Lower leg skin (tissue), 3 donors: ENCODE measurements at regions not wholly inside any gene's neighbourhood (a gene's known extent, or its start where the extent isn't known, plus 50 kb on each side); places are given as distances from the start of the nearest gene placed in this dataset.

Source experiments
- CTCF ChIP-seq, 3 donors: fragments of 450-650 bp; IDR thresholded peaks; one replicate each; pipeline ENCODE4 v1.5.1; 2016; ENCODE audit warnings: antibody characterized with exemption in 3 of 3, mild to moderate bottlenecking in 3 of 3, moderate library complexity in 2 of 3
- POLR2A ChIP-seq, 2 donors: fragments of 450-650 bp; IDR thresholded peaks; one replicate each; pipeline ENCODE4 v1.6.1; 2016 to 2017; ENCODE audit warnings: antibody characterized with exemption in 2 of 2, mild to moderate bottlenecking in 1 of 2, moderate library complexity in 1 of 2

- TF ChIP-seq CTCF (IDR thresholded peaks at IDR 0.05), result no peak
- TF ChIP-seq POLR2A (IDR thresholded peaks at IDR 0.05), result no peak
Measured at GRCh38 chr10:4730998-4731397, 95.0 kb upstream of the AKR1E2 start.
